ENCODE measurements at regions not wholly inside any gene's neighbourhood (a gene's known extent, or its start where the extent isn't known, plus 50 kb on each side); places are given as distances from the start of the nearest gene placed in this dataset.

DNA sequence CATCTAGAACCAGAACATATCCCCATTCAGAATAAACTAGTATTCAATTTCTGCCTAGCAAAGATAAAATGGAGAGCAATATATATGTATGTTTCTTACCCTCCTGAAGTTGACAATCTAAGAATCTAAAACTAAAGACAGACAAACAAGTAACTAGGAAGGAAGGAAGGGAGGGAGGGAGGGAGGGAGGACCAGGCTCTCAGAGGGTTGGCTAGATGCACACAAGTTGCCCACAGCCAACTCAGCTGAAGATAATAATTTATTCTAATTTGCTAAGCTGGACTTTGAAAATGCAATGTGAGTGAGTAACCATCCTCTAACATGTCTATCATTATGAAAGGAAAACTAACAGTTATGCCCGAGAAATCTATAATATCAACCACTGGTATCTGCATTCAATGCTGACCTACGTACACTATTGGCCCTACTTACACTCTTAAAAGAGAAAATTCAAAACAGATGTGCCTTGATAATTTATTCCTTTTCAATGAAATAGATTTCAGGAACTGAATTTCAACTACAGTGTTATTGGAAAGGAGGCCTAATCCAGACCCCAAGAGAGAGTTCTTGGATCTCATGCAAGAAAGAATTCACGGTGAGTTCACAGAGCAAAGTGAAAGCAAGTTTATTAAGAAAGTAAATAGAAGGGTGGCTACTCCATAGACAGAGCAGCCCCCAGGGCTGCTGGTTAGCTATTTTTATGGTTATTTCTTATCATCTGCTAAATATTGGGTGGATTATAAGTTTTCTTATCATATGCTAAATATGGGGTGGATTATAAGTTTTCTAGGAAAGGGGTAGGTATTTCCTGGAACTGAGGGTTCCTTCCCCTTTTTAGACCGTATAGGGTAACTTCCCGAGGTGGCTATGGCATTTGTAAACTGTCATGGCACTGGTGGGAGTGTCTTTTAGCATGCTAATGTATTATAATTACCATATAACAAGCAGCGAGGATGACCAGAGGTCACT, 288.5 kb upstream of the SLC39A10 start:
- Histone ChIP-seq H3K4me3 (replicated peaks in 1 of 3; ENCODE audit: insufficient read depth in 1 of 3, low read depth in 1 of 3, low read length in 3 of 3) (no peak overlapping the region), H3K4me2 (ENCODE audit: insufficient read depth, low read length) (no peak overlapping the region), H3K4me1 (ENCODE audit: control insufficient read depth, extremely low read depth, insufficient read depth, low read length) (peaks cover 7% of the 10 kb centered on the region), H3K9me1 (replicated peaks; ENCODE audit: control insufficient read depth, extremely low read depth, insufficient read depth, low read length) (no peaks in the 10 kb centered on the region), H3K9ac (replicated peaks; ENCODE audit: extremely low read depth, insufficient read depth, low read length) (no peak overlapping the region), H3K36me3 (ENCODE audit: control insufficient read depth in 2 of 2, extremely low read depth in 1 of 2, insufficient read depth in 2 of 2, low read length in 2 of 2) (no peaks in the 10 kb centered on the region), H3K27ac (ENCODE audit: insufficient read depth, low read depth, low read length) (no peak overlapping the region), H4K20me1 (replicated peaks; ENCODE audit: control insufficient read depth, extremely low read depth, insufficient read depth, low read length) (no peaks in the 10 kb centered on the region), H3K79me2 (ENCODE audit: control insufficient read depth, insufficient read depth, low read length) (no peaks in the 10 kb centered on the region), H2AFZ (ENCODE audit: low read depth, low read length) (no peak overlapping the region), H3K9me3 (replicated peaks; ENCODE audit: control insufficient read depth, insufficient read depth, low read length) (no peaks in the 10 kb centered on the region), H3K27me3 (ENCODE audit: control insufficient read depth in 2 of 2, insufficient read depth in 2 of 2, low read length in 2 of 2) (no peaks in the 10 kb centered on the region)
- dilution Hi-C loops (cut with MboI; ENCODE audit: extremely low pct_ligation_motif_present, low sequenced_read_pairs) (no loop called here), intact Hi-C loops (cut with micrococcal nuclease) (no loop called here)
- no peak for DNase-seq (ENCODE audit: low read depth, low spot score)
- no TSS peak for BruUV-seq (replicated peaks)
- FAIRE-seq: no peak
- POLR2A ChIA-PET: no interaction called here
- TF ChIP-seq, protein P1, sequence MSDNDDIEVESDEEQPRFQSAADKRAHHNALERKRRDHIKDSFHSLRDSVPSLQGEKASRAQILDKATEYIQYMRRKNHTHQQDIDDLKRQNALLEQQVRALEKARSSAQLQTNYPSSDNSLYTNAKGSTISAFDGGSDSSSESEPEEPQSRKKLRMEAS (IDR thresholded peaks at IDR 0.05; ENCODE audit: insufficient read depth, insufficient read length): no peak
- no peak for TF ChIP-seq EZH2 (IDR thresholded peaks at IDR 0.05; ENCODE audit: borderline replicate concordance, low read depth, low read length, severe bottlenecking)
- TF ChIP-seq POLR2A (IDR thresholded peaks at IDR 0.05; ENCODE audit: low read depth, low read length): no peak
- TF ChIP-seq, protein P2, sequence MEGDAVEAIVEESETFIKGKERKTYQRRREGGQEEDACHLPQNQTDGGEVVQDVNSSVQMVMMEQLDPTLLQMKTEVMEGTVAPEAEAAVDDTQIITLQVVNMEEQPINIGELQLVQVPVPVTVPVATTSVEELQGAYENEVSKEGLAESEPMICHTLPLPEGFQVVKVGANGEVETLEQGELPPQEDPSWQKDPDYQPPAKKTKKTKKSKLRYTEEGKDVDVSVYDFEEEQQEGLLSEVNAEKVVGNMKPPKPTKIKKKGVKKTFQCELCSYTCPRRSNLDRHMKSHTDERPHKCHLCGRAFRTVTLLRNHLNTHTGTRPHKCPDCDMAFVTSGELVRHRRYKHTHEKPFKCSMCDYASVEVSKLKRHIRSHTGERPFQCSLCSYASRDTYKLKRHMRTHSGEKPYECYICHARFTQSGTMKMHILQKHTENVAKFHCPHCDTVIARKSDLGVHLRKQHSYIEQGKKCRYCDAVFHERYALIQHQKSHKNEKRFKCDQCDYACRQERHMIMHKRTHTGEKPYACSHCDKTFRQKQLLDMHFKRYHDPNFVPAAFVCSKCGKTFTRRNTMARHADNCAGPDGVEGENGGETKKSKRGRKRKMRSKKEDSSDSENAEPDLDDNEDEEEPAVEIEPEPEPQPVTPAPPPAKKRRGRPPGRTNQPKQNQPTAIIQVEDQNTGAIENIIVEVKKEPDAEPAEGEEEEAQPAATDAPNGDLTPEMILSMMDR (IDR thresholded peaks at IDR 0.05; ENCODE audit: extremely low read depth in 1 of 2, insufficient read depth in 1 of 2, low read depth in 1 of 2, low read length in 2 of 2): no peak
- TF ChIP-seq MYC (IDR thresholded peaks at IDR 0.05; ENCODE audit: low read depth, low read length): no peak
- no peak for TF ChIP-seq FOS (IDR thresholded peaks at IDR 0.05; ENCODE audit: borderline replicate concordance, insufficient read depth, low read length)
- no peak for TF ChIP-seq POLR2AphosphoS5 (IDR thresholded peaks at IDR 0.05; ENCODE audit: insufficient read depth, low read depth, low read length)
- TF ChIP-seq JUN (IDR thresholded peaks at IDR 0.05; ENCODE audit: borderline replicate concordance, insufficient read depth, insufficient read length, low read depth): no peak
- no peak for TF ChIP-seq GATA2 (IDR thresholded peaks at IDR 0.05; ENCODE audit: insufficient read depth, insufficient read length, low read depth, low read length)
- CTCF ChIA-PET: no interaction called here

Data from endothelial cell of umbilical vein (primary cell).